ENCODE measurements at regions not wholly inside any gene's neighbourhood (a gene's known extent, or its start where the extent isn't known, plus 50 kb on each side); places are given as distances from the start of the nearest gene placed in this dataset.

DNA sequence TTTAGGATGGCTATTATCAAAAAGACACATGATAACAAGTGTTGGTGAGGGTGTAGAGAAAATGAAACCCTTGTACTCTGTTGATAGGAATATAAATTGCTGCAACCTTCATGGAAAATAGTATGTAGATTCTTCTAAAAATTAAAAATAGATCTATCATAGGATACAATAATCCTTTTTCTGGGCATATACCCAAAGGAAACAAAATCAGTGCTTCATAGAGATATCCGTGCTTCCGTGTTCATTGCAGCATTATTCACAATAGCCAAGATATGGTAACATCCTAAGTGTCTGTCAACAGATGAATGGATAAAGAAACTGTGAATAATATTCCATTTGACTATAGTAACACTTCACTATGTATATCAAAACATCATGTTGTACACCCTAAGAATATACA, 106.7 kb downstream of the MIS18A start:
- DNase-seq (ENCODE audit: low spot score), result no peak
- TF ChIP-seq, protein P1, sequence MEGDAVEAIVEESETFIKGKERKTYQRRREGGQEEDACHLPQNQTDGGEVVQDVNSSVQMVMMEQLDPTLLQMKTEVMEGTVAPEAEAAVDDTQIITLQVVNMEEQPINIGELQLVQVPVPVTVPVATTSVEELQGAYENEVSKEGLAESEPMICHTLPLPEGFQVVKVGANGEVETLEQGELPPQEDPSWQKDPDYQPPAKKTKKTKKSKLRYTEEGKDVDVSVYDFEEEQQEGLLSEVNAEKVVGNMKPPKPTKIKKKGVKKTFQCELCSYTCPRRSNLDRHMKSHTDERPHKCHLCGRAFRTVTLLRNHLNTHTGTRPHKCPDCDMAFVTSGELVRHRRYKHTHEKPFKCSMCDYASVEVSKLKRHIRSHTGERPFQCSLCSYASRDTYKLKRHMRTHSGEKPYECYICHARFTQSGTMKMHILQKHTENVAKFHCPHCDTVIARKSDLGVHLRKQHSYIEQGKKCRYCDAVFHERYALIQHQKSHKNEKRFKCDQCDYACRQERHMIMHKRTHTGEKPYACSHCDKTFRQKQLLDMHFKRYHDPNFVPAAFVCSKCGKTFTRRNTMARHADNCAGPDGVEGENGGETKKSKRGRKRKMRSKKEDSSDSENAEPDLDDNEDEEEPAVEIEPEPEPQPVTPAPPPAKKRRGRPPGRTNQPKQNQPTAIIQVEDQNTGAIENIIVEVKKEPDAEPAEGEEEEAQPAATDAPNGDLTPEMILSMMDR (IDR thresholded peaks at IDR 0.05), result no peak
- Histone ChIP-seq H3K4me3 (no peak overlapping the region), H3K27ac (no peak overlapping the region)

DNA sequence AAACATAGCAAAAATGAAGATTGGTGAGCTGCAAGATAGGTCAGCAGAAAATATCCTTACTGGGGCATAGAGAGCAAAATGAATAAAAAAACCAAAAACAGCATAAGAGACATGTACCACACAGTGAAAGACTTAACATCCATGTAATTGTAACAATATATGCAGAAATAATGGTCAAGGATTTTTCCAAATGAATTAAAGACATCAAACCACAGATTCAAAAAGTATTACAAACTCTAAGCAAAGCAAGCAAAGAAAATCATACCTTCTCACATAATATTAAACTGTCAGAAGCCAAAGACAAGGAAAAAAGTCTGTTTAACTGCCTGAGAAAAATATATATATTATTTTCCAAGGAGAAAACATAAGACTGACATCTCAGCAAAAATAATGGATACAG, 111.3 kb downstream of the MIS18A start:
- DNase-seq (ENCODE audit: low spot score), result no peak
- TF ChIP-seq, protein P1 (IDR thresholded peaks at IDR 0.05), result no peak
- Histone ChIP-seq H3K27ac (no peak overlapping the region), H3K4me3 (no peak overlapping the region)

DNA sequence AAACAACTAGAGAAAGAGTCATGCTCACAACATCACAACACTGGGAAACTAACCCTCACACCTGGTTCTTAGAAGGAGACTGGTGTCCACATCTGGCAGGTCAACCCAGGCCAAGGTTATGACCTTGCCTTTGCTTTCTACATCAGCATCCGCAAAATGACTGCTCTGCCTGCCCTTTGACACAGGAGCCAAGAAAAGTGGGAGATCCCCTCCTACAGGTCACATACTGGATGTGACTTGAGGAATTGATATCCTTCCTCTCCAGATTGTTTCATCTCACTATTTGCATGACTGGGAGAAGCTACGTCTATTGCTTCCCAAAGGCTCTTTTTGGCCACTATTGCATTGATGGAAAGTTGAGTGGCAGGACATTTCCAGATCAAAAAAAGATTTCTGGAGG, 115.5 kb downstream of the MIS18A start:
- TF ChIP-seq, protein P1 (IDR thresholded peaks at IDR 0.05), result no peak
- Histone ChIP-seq H3K4me3 (no peak overlapping the region), H3K27ac (no peak overlapping the region)
- DNase-seq (ENCODE audit: low spot score), result no peak

DNA sequence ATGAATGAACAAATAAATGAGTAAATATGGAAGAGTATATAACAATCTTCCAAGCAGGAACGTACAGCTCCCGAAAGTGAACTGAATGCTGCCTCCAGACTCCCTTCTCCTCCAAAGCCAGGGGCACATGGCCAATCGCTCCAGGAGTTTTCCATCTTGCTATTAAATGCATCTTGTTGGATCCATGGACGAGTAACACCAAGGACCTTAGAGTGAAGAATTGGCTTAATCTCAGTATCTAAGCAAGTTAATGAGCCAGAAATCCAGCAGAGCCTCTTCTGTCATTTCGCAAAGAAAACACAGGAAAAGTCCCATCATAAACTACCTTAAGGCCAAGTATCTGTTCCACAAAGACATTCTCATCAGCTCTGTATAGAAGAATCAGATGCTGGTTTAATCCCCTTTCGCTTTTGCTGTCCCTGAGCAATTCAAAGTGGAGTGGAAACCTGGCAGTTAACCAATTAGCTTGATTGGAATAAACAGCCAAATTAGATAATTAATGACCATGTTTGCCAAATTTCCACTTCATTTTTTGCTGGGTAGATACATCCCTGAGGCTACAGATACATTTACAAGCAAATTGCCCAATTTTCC, 116.0 kb downstream of the MIS18A start:
- DNase-seq (ENCODE audit: low spot score), result no peak
- H3K27ac ChIP-seq, result no peak overlapping the region

DNA sequence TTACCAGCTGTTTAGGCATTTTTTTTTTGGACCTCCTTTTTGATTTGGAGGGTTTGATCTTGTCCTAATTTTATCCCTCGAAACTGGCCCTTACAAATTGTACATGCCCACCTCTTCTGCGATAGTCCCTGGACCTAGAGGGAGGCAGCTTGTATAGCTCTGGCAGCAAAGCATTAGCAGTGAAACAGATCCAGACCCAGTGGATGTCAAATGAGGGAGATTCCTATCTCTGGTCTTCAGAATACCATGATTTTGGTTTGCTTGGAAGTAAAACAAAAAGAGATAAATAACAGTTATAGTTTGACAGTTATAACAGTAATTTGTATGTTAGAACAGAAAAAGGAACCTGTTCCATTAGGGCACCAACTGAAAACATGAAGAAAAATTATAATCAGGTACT, 123.6 kb downstream of the MIS18A start:
- Histone ChIP-seq H3K4me3 (no peak overlapping the region), H3K27ac (no peak overlapping the region)
- no peak for DNase-seq (ENCODE audit: low spot score)
- TF ChIP-seq, protein P1 (IDR thresholded peaks at IDR 0.05), result no peak

More for the DNA sequence above, 116.0 kb downstream of the MIS18A start:
- TF ChIP-seq, protein P1 (IDR thresholded peaks at IDR 0.05), result no peak
- H3K4me3 ChIP-seq, result no peak overlapping the region

DNA sequence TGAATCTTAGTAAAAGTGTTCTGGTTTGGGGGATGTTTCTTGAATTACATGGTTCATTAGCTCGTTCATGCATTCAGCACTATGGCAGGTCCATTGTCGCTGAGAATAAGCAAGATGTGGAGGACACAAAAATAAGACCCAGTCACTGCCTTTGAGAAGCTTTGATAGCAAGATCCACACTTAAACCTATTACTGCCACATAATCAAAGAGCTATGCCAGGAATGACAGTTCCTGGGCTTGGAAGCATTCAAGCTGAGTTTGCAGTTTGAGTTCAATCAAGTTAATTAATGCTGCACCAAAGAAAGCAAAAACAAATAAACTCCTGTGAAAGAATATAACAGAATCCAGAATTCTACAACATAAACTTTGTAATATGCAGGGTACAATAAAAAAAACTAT, 131.8 kb downstream of the MIS18A start:
- no peak overlapping the region for H3K27ac ChIP-seq
- no peak overlapping the region for H3K4me3 ChIP-seq
- TF ChIP-seq, protein P1 (IDR thresholded peaks at IDR 0.05), result no peak
- DNase-seq (ENCODE audit: low spot score), result no peak

DNA sequence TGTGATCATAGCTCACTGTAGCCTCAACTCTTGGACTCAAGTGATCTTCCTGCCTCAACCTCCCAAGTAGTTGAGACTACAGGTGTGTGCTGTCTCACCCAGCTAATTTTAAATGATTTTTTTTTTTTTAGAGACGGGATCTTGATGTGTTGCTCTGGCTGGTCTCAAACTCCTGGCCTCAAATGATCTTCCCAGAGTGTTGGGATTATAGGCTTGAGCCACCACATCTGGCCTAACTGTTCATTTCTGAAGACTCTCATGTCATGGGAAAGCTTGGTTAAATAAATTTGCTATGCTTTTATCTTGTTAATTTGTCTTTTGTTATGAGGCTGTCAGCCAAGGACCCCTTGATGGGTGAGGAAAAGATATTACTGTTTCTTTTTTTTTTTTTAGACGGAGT, 134.0 kb downstream of the MIS18A start:
- no peak overlapping the region for H3K27ac ChIP-seq
- DNase-seq (ENCODE audit: low spot score), result no peak
- no peak overlapping the region for H3K4me3 ChIP-seq
- TF ChIP-seq, protein P1 (IDR thresholded peaks at IDR 0.05), result no peak

All from coronary artery (tissue), 2 donors.